GM23338 (cell line): ENCODE measurements at regions not wholly inside any gene's neighbourhood (a gene's known extent, or its start where the extent isn't known, plus 50 kb on each side); places are given as distances from the start of the nearest gene placed in this dataset.

Source experiments
- ATAC-seq: fragments of 200-7000 bp; cut with Tn5 transposase; 3 replicates; pipeline ENCODE4 v1.9.1; 2020
- DNase-seq: peaks from one replicate; pipeline ENCODE4 v3.0.0-alpha.2; 2015; ENCODE audit warnings: low spot score
- H2AFZ ChIP-seq: fragments of 200-600 bp; sonication (generic); 2 replicates; pipeline ENCODE4 v1.8.0; 2016; ENCODE audit warnings: antibody characterized with exemption, mild to moderate bottlenecking, moderate library complexity
- H3F3A ChIP-seq: fragments of 200-600 bp; sonication (generic); replicated peaks from 2 replicates; pipeline ENCODE4 v1.8.0; 2017; ENCODE audit warnings: antibody characterized with exemption, mixed run types, low read depth
- H3K27ac ChIP-seq: fragments of 200-600 bp; sonication (generic); 2 replicates; pipeline ENCODE4 v1.6.1; 2016; ENCODE audit warnings: low read depth
- H3K27me3 ChIP-seq: fragments of 200-600 bp; sonication (generic); 2 replicates; pipeline ENCODE4 v1.8.0; 2016; ENCODE audit warnings: mild to moderate bottlenecking, mixed run types, moderate library complexity; ENCODE audit not compliant: insufficient read depth
- H3K36me3 ChIP-seq: fragments of 200-600 bp; sonication (generic); 2 replicates; pipeline ENCODE4 v1.8.0; 2016; ENCODE audit warnings: mild to moderate bottlenecking; ENCODE audit not compliant: insufficient read depth
- H3K4me1 ChIP-seq: fragments of 200-600 bp; sonication (generic); 2 replicates; pipeline ENCODE4 v1.8.0; 2016; ENCODE audit warnings: mild to moderate bottlenecking, moderate library complexity; ENCODE audit not compliant: insufficient read depth
- H3K4me2 ChIP-seq: fragments of 200-600 bp; sonication (generic); 2 replicates; pipeline ENCODE4 v1.7.1; 2017; ENCODE audit warnings: mixed run types
- H3K4me3 ChIP-seq: fragments of 200-600 bp; sonication (generic); 2 replicates; pipeline ENCODE4 v1.6.1; 2016; ENCODE audit warnings: mixed run types
- H3K79me2 ChIP-seq: fragments of 200-600 bp; sonication (generic); replicated peaks from 2 replicates; pipeline ENCODE4 v1.8.0; 2017; ENCODE audit warnings: mild to moderate bottlenecking; ENCODE audit not compliant: insufficient read depth
- H3K9me2 ChIP-seq: fragments of 200-600 bp; sonication (generic); 2 replicates; pipeline ENCODE4 v1.8.0; 2017; ENCODE audit not compliant: insufficient read depth
- H4K20me1 ChIP-seq: fragments of 200-600 bp; sonication (generic); replicated peaks from 2 replicates; pipeline ENCODE4 v1.8.0; 2017; ENCODE audit warnings: mild to moderate bottlenecking; ENCODE audit not compliant: insufficient read depth
- H3K27ac Mint-ChIP-seq: 2 replicates; pipeline ENCODE4 v1.8.0; 2020; ENCODE audit warnings: inconsistent platforms, mild to moderate bottlenecking, moderate library complexity, mixed read lengths
- H3K27me3 Mint-ChIP-seq: 3 replicates; pipeline ENCODE4 v1.8.0; 2022; ENCODE audit warnings: low read depth, mild to moderate bottlenecking, moderate library complexity, mixed read lengths, inconsistent platforms; ENCODE audit not compliant: insufficient read depth, poor library complexity
- H3K36me3 Mint-ChIP-seq: 3 replicates; pipeline ENCODE4 v1.8.0; 2021; ENCODE audit warnings: low read depth, mild to moderate bottlenecking, inconsistent platforms, moderate library complexity, mixed read lengths
- H3K4me1 Mint-ChIP-seq: 3 replicates; pipeline ENCODE4 v1.8.0; 2020; ENCODE audit warnings: mild to moderate bottlenecking, inconsistent platforms, mixed read lengths
- H3K4me3 Mint-ChIP-seq: 3 replicates; pipeline ENCODE4 v1.8.0; 2021; ENCODE audit warnings: moderate library complexity, mild to moderate bottlenecking, inconsistent platforms, mixed read lengths
- H3K9me3 Mint-ChIP-seq: 3 replicates; pipeline ENCODE4 v1.8.0; 2020; ENCODE audit warnings: moderate library complexity, mild to moderate bottlenecking, inconsistent platforms, mixed read lengths
- CREB1 ChIP-seq: fragments of 250-450 bp; sonication (Bioruptor Pico); IDR thresholded peaks from 2 replicates; pipeline ENCODE4 v1.5.0; 2020; ENCODE audit warnings: low read depth, mild to moderate bottlenecking, moderate library complexity
- CTCF ChIP-seq, 2 experiments: fragments of 200-600 bp in 1 of 2; sonication (generic) in 1 of 2; conservative IDR thresholded peaks; 2 replicates each; pipeline versions ENCODE4 v1.5.1 to v1.6.1; 2016 to 2017; ENCODE audit warnings: antibody characterized with exemption in 2 of 2, low read depth in 2 of 2, mild to moderate bottlenecking in 2 of 2, moderate library complexity in 1 of 2
- ETS1 ChIP-seq: IDR thresholded peaks from 2 replicates; pipeline ENCODE4 v1.6.1; 2016; ENCODE audit warnings: antibody characterized with exemption
- EZH2 ChIP-seq: fragments of 200-600 bp; sonication (generic); IDR thresholded peaks from one replicate; pipeline ENCODE4 v1.8.0; 2017; ENCODE audit warnings: antibody characterized with exemption, mild to moderate bottlenecking, low read depth; ENCODE audit not compliant: unreplicated experiment
- EZH2phosphoT487 ChIP-seq: fragments of 200-600 bp; sonication (generic); IDR thresholded peaks from one replicate; pipeline ENCODE4 v1.8.1; 2018; ENCODE audit warnings: antibody characterized with exemption; ENCODE audit not compliant: unreplicated experiment
- JUNB ChIP-seq: IDR thresholded peaks from one replicate; pipeline ENCODE4 v1.6.1; 2016; ENCODE audit warnings: antibody characterized with exemption; ENCODE audit not compliant: unreplicated experiment
- NANOG ChIP-seq: IDR thresholded peaks from 2 replicates; pipeline ENCODE4 v1.6.1; 2016; ENCODE audit warnings: antibody characterized with exemption, borderline replicate concordance
- POLR2AphosphoS5 ChIP-seq: IDR thresholded peaks from 2 replicates; pipeline ENCODE4 v1.6.1; 2016; ENCODE audit warnings: antibody characterized with exemption, low read depth
- REST ChIP-seq: IDR thresholded peaks from one replicate; pipeline ENCODE4 v1.6.1; 2018; ENCODE audit warnings: antibody characterized with exemption; ENCODE audit not compliant: unreplicated experiment
- STAT1 ChIP-seq: IDR thresholded peaks from one replicate; pipeline ENCODE4 v1.6.1; 2016; ENCODE audit warnings: antibody characterized with exemption; ENCODE audit not compliant: unreplicated experiment
- ZNF114 ChIP-seq: fragments of 250-450 bp; sonication (Bioruptor Pico); IDR thresholded peaks from 2 replicates; pipeline ENCODE4 v1.5.0; 2020; ENCODE audit warnings: mild to moderate bottlenecking, moderate library complexity
- ZNF462 ChIP-seq: fragments of 250-450 bp; sonication (Bioruptor Pico); IDR thresholded peaks from 2 replicates; pipeline ENCODE4 v1.5.0; 2020; ENCODE audit warnings: mild to moderate bottlenecking, moderate library complexity

- TF ChIP-seq ZNF462 (CRISPR knock-in tag) (no peak), JUNB (no peak), EZH2 (no peak), CTCF (conservative IDR thresholded peaks at IDR 0.05; ENCODE audit: low read depth in 2 of 2) (no peak), ZNF114 (CRISPR knock-in tag) (no peak), EZH2phosphoT487 (no peak), NANOG (no peak)
Measured at GRCh38 chr13:47572375-47572774, 428.7 kb downstream of the SUCLA2 start (continued).

- peak overlapping the region; percentile 84; the same call in 1 of the 2 replicates for H2AFZ ChIP-seq
- no peak for TF ChIP-seq ZNF114 (CRISPR knock-in tag)
- TF ChIP-seq EZH2: no peak
- TF ChIP-seq CREB1 (CRISPR knock-in tag): no peak
- no peak for TF ChIP-seq STAT1
- no peak for TF ChIP-seq JUNB
- no peak for TF ChIP-seq ETS1
- no peak for TF ChIP-seq EZH2phosphoT487
- TF ChIP-seq POLR2AphosphoS5: no peak
- TF ChIP-seq REST: no peak
- no peak for TF ChIP-seq NANOG
Measured at GRCh38 chr13:47564041-47564440, 437.0 kb downstream of the SUCLA2 start.

More at GRCh38 chr13:47564041-47564440, 437.0 kb downstream of the SUCLA2 start:
- Histone ChIP-seq H4K20me1 (no peaks in the 10 kb centered on the region), H3K79me2 (no peaks in the 10 kb centered on the region), H3F3A (no peaks in the 10 kb centered on the region), H3K4me2 (no peak overlapping the region), H3K27ac (no peak overlapping the region), H3K9me2 (no peaks in the 10 kb centered on the region), H3K4me1 (no peaks in the 10 kb centered on the region), H3K4me3 (no peak overlapping the region), H3K36me3 (no peaks in the 10 kb centered on the region), H3K27me3 (no peaks in the 10 kb centered on the region)
- H3K27me3 Mint-ChIP-seq: no peaks in the 10 kb centered on the region
- H3K9me3 Mint-ChIP-seq: peaks cover 30% of the 10 kb centered on the region
- ATAC-seq (peak; percentile 89), DNase-seq (peak; percentile 62)
- H3K4me1 Mint-ChIP-seq: peaks cover 4% of the 10 kb centered on the region; the same call in 1 of the 3 replicates
- H3K4me3 Mint-ChIP-seq: no peak overlapping the region
- no peak overlapping the region for H3K27ac Mint-ChIP-seq
- peaks cover 11% of the 10 kb centered on the region; the same call in 2 of the 3 replicates for H3K36me3 Mint-ChIP-seq
